ENCODE measurements at regions not wholly inside any gene's neighbourhood (a gene's known extent, or its start where the extent isn't known, plus 50 kb on each side); places are given as distances from the start of the nearest gene placed in this dataset.

- TF ChIP-seq CTCF (IDR thresholded peaks at IDR 0.05; ENCODE audit: low read depth, low read length), result no peak
- DNase-seq (ENCODE audit: extremely low read depth, low read depth), result peak; percentile 73
Measured at GRCh38 chr5:10077791-10078545, 171.7 kb downstream of the ATPSCKMT start.

GRCh38 chr5:10073441-10074104 is 176.1 kb downstream of the ATPSCKMT start:
- no peak for TF ChIP-seq CTCF (IDR thresholded peaks at IDR 0.05; ENCODE audit: low read depth, low read length)
- no peak for DNase-seq (ENCODE audit: extremely low read depth, low read depth)

- no peak for DNase-seq (ENCODE audit: extremely low read depth, low read depth)
- no peak for TF ChIP-seq CTCF (IDR thresholded peaks at IDR 0.05; ENCODE audit: low read depth, low read length)
Measured at GRCh38 chr5:10069637-10070313, 179.9 kb downstream of the ATPSCKMT start.

GRCh38 chr5:10065428-10066000 is 184.2 kb downstream of the ATPSCKMT start:
- no peak for DNase-seq (ENCODE audit: extremely low read depth, low read depth)
- no peak for TF ChIP-seq CTCF (IDR thresholded peaks at IDR 0.05; ENCODE audit: low read depth, low read length)

- DNase-seq (ENCODE audit: extremely low read depth, low read depth), result no peak
- no peak for TF ChIP-seq CTCF (IDR thresholded peaks at IDR 0.05; ENCODE audit: low read depth, low read length)
Measured at GRCh38 chr5:10064546-10065195, 185.0 kb downstream of the ATPSCKMT start.

- DNase-seq (ENCODE audit: extremely low read depth, low read depth), result no peak
- TF ChIP-seq CTCF (IDR thresholded peaks at IDR 0.05; ENCODE audit: low read depth, low read length), result no peak
Measured at GRCh38 chr5:10063997-10064396, 185.7 kb downstream of the ATPSCKMT start.
